ENCODE measurements at regions not wholly inside any gene's neighbourhood (a gene's known extent, or its start where the extent isn't known, plus 50 kb on each side); places are given as distances from the start of the nearest gene placed in this dataset.
"Not testable (repeated sequence)": the region's sequence is repeated elsewhere in the genome, so short reads cannot be mapped to it uniquely, and the experiment has no call there.

GRCh38 chr1:187605736-187606135 lies 777.0 kb downstream of the PLA2G4A start:
- Histone ChIP-seq H3K4me3 (ENCODE audit: low read depth, low read length, poor library complexity, severe bottlenecking) (no peak overlapping the region), H3K79me2 (ENCODE audit: insufficient read depth, low read depth, low read length) (no peaks in the 10 kb centered on the region), H3K4me2 (ENCODE audit: low read length) (no peak overlapping the region), H3K27ac (ENCODE audit: low read depth, low read length, poor library complexity, severe bottlenecking) (no peak overlapping the region), H4K20me1 (ENCODE audit: insufficient read depth, low read length) (no peaks in the 10 kb centered on the region), H3K4me1 (ENCODE audit: insufficient read depth, low read length, poor library complexity, severe bottlenecking) (no peaks in the 10 kb centered on the region), H3K9me3 (ENCODE audit: low read length) (no peaks in the 10 kb centered on the region), H2AFZ (ENCODE audit: low read length) (no peak overlapping the region), H3K9me2 (ENCODE audit: insufficient read depth, low read length) (no peaks in the 10 kb centered on the region), H3K36me3 (ENCODE audit: insufficient read depth, low read length) (no peaks in the 10 kb centered on the region)
- BruUV-seq (replicated peaks): no TSS peak
- POLR2A ChIA-PET: no interaction called here
- TF ChIP-seq CTCF (conservative IDR thresholded peaks at IDR 0.05; ENCODE audit: low read length) (no peak), EZH2phosphoT487 (IDR thresholded peaks at IDR 0.05; ENCODE audit: borderline replicate concordance, low read depth, low read length) (no peak)
- CTCF ChIA-PET (ENCODE audit: unreplicated experiment): no interaction called here
- DNase-seq (ENCODE audit: low spot score): no peak
- intact Hi-C loops (cut with micrococcal nuclease; ENCODE audit: unreplicated experiment): no loop called here

- H3K4me2 ChIP-seq (ENCODE audit: low read length); H3K9me3 ChIP-seq (ENCODE audit: low read length); H3K4me3 ChIP-seq (ENCODE audit: low read depth, low read length, poor library complexity, severe bottlenecking); CTCF ChIA-PET (ENCODE audit: unreplicated experiment); H3K9me2 ChIP-seq (ENCODE audit: insufficient read depth, low read length); H3K36me3 ChIP-seq (ENCODE audit: insufficient read depth, low read length); H3K79me2 ChIP-seq (ENCODE audit: insufficient read depth, low read depth, low read length); H2AFZ ChIP-seq (ENCODE audit: low read length); intact Hi-C loops (cut with micrococcal nuclease; ENCODE audit: unreplicated experiment); H3K27ac ChIP-seq (ENCODE audit: low read depth, low read length, poor library complexity, severe bottlenecking); H3K4me1 ChIP-seq (ENCODE audit: insufficient read depth, low read length, poor library complexity, severe bottlenecking); DNase-seq (ENCODE audit: low spot score); BruUV-seq (replicated peaks); H4K20me1 ChIP-seq (ENCODE audit: insufficient read depth, low read length): not testable (repeated sequence)
- POLR2A ChIA-PET: interaction anchor here (0.6 kb wide), 1 partner anchor 909 kb away, joined by 3 read pairs; no protein-coding TSS in a partner anchor
Observed at GRCh38 chr1:187615853-187616735, 787.3 kb downstream of the PLA2G4A start.

DNA sequence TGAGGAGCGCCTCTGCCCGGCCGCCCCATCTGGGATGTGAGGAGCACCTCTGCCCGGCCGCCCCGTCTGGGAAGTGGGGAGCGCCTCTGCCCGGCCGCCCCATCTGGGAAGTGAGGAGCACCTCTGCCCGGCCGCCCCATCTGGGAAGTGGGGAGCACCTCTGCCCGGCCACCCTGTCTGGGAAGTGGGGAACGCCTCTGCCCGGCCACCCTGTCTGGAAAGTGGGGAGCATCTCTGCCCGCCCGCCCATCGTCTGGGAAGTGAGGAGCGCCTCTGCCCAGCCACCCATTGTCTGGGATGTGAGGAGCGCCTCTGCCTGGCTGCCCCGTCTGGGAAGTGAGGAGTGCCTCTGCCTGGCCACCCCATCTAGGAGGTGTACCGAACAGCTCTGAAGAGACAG lies 788.1 kb downstream of the PLA2G4A start:
- H3K9me3 ChIP-seq (ENCODE audit: low read length); H2AFZ ChIP-seq (ENCODE audit: low read length); H3K27ac ChIP-seq (ENCODE audit: low read depth, low read length, poor library complexity, severe bottlenecking); H3K79me2 ChIP-seq (ENCODE audit: insufficient read depth, low read depth, low read length); H3K4me1 ChIP-seq (ENCODE audit: insufficient read depth, low read length, poor library complexity, severe bottlenecking); H4K20me1 ChIP-seq (ENCODE audit: insufficient read depth, low read length); CTCF ChIA-PET (ENCODE audit: unreplicated experiment); BruUV-seq (replicated peaks); DNase-seq (ENCODE audit: low spot score); H3K4me3 ChIP-seq (ENCODE audit: low read depth, low read length, poor library complexity, severe bottlenecking); H3K9me2 ChIP-seq (ENCODE audit: insufficient read depth, low read length); H3K36me3 ChIP-seq (ENCODE audit: insufficient read depth, low read length); H3K4me2 ChIP-seq (ENCODE audit: low read length); intact Hi-C loops (cut with micrococcal nuclease; ENCODE audit: unreplicated experiment): not testable (repeated sequence)
- POLR2A ChIA-PET: interaction anchor here (0.6 kb wide), 1 partner anchor 908 kb away, joined by 3 read pairs; no protein-coding TSS in a partner anchor

Measured in OCI-LY7 (cell line).